Osteoblast (primary cell): ENCODE measurements at regions not wholly inside any gene's neighbourhood (a gene's known extent, or its start where the extent isn't known, plus 50 kb on each side); places are given as distances from the start of the nearest gene placed in this dataset.

ENCODE experiments used
- DNase-seq: peaks from one replicate; pipeline ENCODE4 v3.0.0; 2011; ENCODE audit warnings: low spot score, mixed read lengths; ENCODE audit not compliant: insufficient read length; ENCODE audit errors: missing footprints
- H2AFZ ChIP-seq: 2 replicates; pipeline ENCODE4 v1.6.0; 2011; ENCODE audit warnings: mild to moderate bottlenecking, low read length
- H3K27ac ChIP-seq: 2 replicates; pipeline ENCODE4 v1.5.1; 2011; ENCODE audit warnings: mild to moderate bottlenecking, low read depth, low read length, moderate library complexity
- H3K27me3 ChIP-seq: 2 replicates; pipeline ENCODE4 v1.6.0; 2012; ENCODE audit warnings: mild to moderate bottlenecking, control low read depth, inconsistent platforms, low read length, moderate library complexity; ENCODE audit not compliant: insufficient read depth
- H3K36me3 ChIP-seq: 2 replicates; pipeline ENCODE4 v1.5.1; 2011; ENCODE audit warnings: mild to moderate bottlenecking, low read length, control low read depth, moderate library complexity; ENCODE audit not compliant: insufficient read depth
- H3K4me1 ChIP-seq: 2 replicates; pipeline ENCODE4 v1.5.1; 2011; ENCODE audit warnings: mild to moderate bottlenecking, low read length, control low read depth, moderate library complexity; ENCODE audit not compliant: insufficient read depth
- H3K4me2 ChIP-seq: 2 replicates; pipeline ENCODE4 v1.6.0; 2011; ENCODE audit warnings: mild to moderate bottlenecking, low read length; ENCODE audit not compliant: insufficient read depth
- H3K4me3 ChIP-seq: fragments of 200-600 bp; sonication (generic); 3 replicates; pipeline ENCODE4 v1.5.1; 2012; ENCODE audit warnings: mild to moderate bottlenecking, low read length, inconsistent platforms; ENCODE audit not compliant: insufficient read depth
- H3K79me2 ChIP-seq: 2 replicates; pipeline ENCODE4 v1.6.0; 2012; ENCODE audit warnings: mild to moderate bottlenecking, low read length, control low read depth, inconsistent platforms; ENCODE audit not compliant: insufficient read depth
- H3K9me3 ChIP-seq: 2 replicates; pipeline ENCODE4 v1.5.1; 2011; ENCODE audit warnings: low read depth, low read length, control low read depth
- H4K20me1 ChIP-seq: 2 replicates; pipeline ENCODE4 v1.6.0; 2012; ENCODE audit warnings: mild to moderate bottlenecking, low read length, control low read depth; ENCODE audit not compliant: insufficient read depth
- TF ChIP-seq, protein P1 (sequence below): IDR thresholded peaks from 2 replicates; pipeline ENCODE4 v1.5.1; 2011; ENCODE audit warnings: mild to moderate bottlenecking, low read depth, low read length, moderate library complexity; ENCODE audit errors: extremely low read depth

DNA sequence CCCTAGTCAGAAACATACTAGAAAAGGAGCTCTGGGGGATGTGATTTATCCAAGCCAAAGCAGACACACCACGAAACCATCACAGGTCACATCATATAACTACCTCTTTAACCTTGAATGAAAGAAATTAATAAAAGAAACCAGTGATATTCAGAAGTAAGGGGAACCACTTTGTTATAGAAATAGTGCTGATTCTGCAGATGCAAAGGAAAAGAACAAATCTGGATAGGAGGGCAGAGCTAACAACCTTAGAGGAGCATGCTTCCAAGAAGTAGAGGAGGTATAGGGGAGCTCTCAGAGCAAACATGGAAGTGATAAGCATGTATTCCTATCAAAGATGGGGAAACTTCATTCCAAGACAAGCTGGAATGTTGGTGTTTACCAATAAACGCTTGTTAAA lies 117.0 kb upstream of the MDM1 start:
- Histone ChIP-seq H3K4me1 (peaks cover 20% of the 10 kb centered on the region), H3K4me3 (no peak overlapping the region), H3K27me3 (no peaks in the 10 kb centered on the region), H3K36me3 (no peaks in the 10 kb centered on the region), H4K20me1 (no peaks in the 10 kb centered on the region), H3K27ac (no peak overlapping the region), H3K4me2 (no peak overlapping the region), H2AFZ (no peak overlapping the region), H3K9me3 (no peaks in the 10 kb centered on the region), H3K79me2 (no peaks in the 10 kb centered on the region)
- TF ChIP-seq, protein P1, sequence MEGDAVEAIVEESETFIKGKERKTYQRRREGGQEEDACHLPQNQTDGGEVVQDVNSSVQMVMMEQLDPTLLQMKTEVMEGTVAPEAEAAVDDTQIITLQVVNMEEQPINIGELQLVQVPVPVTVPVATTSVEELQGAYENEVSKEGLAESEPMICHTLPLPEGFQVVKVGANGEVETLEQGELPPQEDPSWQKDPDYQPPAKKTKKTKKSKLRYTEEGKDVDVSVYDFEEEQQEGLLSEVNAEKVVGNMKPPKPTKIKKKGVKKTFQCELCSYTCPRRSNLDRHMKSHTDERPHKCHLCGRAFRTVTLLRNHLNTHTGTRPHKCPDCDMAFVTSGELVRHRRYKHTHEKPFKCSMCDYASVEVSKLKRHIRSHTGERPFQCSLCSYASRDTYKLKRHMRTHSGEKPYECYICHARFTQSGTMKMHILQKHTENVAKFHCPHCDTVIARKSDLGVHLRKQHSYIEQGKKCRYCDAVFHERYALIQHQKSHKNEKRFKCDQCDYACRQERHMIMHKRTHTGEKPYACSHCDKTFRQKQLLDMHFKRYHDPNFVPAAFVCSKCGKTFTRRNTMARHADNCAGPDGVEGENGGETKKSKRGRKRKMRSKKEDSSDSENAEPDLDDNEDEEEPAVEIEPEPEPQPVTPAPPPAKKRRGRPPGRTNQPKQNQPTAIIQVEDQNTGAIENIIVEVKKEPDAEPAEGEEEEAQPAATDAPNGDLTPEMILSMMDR = no peak
- DNase-seq = no peak

DNA sequence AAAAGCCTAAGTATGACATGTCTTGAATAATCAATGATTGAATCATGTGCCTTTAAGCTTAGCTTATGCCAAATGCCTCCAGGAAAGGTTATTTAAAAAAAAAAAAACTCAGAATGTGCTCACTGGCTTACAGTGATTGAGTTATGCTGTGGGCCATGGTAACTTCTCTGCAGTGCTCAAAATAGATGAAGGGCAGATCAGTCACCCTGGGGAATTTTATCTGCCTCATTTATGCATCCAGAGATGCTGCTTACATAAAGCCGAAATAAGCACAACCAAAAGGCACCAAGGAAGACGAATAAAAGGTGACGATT lies 118.7 kb upstream of the MDM1 start:
- no peaks in the 10 kb centered on the region for H3K79me2 ChIP-seq
- TF ChIP-seq, protein P1 = no peak
- no peaks in the 10 kb centered on the region for H4K20me1 ChIP-seq
- no peaks in the 10 kb centered on the region for H3K9me3 ChIP-seq
- H3K4me3 ChIP-seq = peak overlapping the region; percentile 54
- H2AFZ ChIP-seq = peak overlapping the region; percentile 8
- H3K4me2 ChIP-seq = peak overlapping the region; percentile 73
- H3K36me3 ChIP-seq = no peaks in the 10 kb centered on the region
- DNase-seq = no peak
- peak overlapping the region; percentile 50 for H3K27ac ChIP-seq
- peaks cover 20% of the 10 kb centered on the region for H3K4me1 ChIP-seq
- H3K27me3 ChIP-seq = no peaks in the 10 kb centered on the region

GRCh38 chr12:68451261-68452077 lies 119.3 kb upstream of the MDM1 start:
- Histone ChIP-seq H3K36me3 (no peaks in the 10 kb centered on the region), H3K79me2 (no peaks in the 10 kb centered on the region), H2AFZ (peak overlapping the region; percentile 8), H3K4me2 (peak overlapping the region; percentile 73), H3K27ac (peak overlapping the region; percentile 50), H3K9me3 (no peaks in the 10 kb centered on the region), H3K27me3 (no peaks in the 10 kb centered on the region), H4K20me1 (no peaks in the 10 kb centered on the region), H3K4me1 (peaks cover 20% of the 10 kb centered on the region), H3K4me3 (peak overlapping the region; percentile 54)
- peak; percentile 73 for DNase-seq
- TF ChIP-seq, protein P1 = no peak

- Histone ChIP-seq H3K4me2 (peak overlapping the region; percentile 73), H3K27ac (peak overlapping the region; percentile 50), H3K36me3 (no peaks in the 10 kb centered on the region), H2AFZ (no peak overlapping the region), H3K27me3 (no peaks in the 10 kb centered on the region), H3K79me2 (no peaks in the 10 kb centered on the region), H3K9me3 (no peaks in the 10 kb centered on the region), H4K20me1 (no peaks in the 10 kb centered on the region), H3K4me1 (peaks cover 20% of the 10 kb centered on the region), H3K4me3 (peak overlapping the region; percentile 54)
- TF ChIP-seq, protein P1 = no peak
- DNase-seq = no peak
Measured at GRCh38 chr12:68452078-68452715, 120.0 kb upstream of the MDM1 start.
